NCI-H226 (cell line): ENCODE measurements at regions not wholly inside any gene's neighbourhood (a gene's known extent, or its start where the extent isn't known, plus 50 kb on each side); places are given as distances from the start of the nearest gene placed in this dataset.
A peak's percentile ranks its signal among the peaks of the same experiment; 100 is the strongest.
"Not testable (repeated sequence)": the region's sequence is repeated elsewhere in the genome, so short reads cannot be mapped to it uniquely, and the experiment has no call there.

Source experiments
- DNase-seq: peaks from one replicate; pipeline ENCODE4 v3.0.0-alpha.2; 2015

DNA sequence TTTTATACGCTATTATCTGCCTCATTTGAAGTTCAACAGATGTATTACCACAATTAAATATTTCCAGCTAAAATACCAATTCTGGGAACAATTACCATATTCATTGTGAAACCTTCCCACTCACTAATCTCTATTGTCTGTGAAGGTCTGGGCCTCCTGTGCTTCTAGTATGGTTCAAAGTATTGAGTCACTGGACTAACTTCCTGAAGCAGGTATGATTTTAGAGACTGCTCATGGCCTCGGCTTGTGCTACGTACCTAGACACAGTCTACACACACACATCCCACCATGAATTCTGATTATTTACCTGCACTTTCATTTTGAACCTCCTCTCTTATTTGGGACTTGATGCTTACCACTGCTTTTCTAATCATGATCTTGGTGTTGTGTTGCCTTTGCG, 180.7 kb upstream of the EPHA4 start:
- DNase-seq, result no peak

DNA sequence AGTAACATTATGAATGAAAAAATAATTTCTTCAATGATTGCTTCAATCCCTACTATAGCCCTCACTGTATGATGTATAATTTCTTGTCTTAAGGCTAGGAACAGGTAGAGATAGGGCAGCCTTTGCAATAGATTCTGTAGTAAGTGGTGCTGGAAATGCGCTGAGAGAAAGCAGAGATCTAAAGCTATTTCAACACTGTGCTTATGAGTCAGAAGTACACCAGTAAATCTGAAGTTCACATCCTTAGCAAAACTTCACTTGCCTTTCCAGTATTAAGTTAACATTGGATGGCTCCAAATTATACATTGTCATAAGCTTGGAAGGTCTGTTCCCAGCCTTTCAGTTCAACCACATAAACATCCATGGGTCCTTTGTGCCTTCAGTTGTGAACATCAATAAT, 178.2 kb upstream of the EPHA4 start:
- DNase-seq, result peak; percentile 9

- DNase-seq, result no peak
Measured at GRCh38 chr2:221747289-221747972, 175.3 kb upstream of the EPHA4 start.

- DNase-seq, result no peak
Measured at GRCh38 chr2:221741496-221742211, 169.6 kb upstream of the EPHA4 start.

DNA sequence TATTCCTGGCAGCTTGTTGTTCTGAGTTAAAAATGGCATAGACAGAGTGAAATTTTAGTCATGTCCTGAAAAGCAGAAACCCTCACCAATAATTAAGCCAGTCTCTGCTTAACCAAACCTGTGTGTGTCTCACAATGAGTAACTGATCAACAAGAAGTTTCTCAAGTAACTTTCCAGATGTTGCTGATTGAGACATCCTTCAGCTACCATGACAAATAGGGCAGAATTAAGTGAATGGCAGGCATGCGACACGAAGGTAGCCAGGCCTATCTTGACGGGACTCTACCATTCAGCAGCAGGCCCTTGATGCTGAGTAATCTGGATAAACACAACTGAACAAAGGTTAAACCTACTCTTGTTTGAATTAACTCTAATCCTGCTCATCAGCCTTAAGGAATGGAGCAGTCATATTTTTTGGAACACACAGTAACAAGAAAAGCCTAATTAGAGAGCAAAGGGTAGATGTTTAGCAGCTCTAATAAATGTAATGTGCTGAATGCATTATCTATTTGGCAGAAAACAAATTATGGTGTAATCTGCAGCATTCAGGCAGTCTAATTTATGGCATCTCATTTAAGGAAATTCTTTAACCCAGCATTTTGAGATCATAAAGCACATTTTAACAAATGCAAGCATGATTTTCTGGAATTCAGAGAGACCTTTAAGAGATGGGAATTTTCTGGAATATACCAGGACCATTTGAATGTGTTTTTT, 159.5 kb upstream of the EPHA4 start:
- DNase-seq, result no peak

DNA sequence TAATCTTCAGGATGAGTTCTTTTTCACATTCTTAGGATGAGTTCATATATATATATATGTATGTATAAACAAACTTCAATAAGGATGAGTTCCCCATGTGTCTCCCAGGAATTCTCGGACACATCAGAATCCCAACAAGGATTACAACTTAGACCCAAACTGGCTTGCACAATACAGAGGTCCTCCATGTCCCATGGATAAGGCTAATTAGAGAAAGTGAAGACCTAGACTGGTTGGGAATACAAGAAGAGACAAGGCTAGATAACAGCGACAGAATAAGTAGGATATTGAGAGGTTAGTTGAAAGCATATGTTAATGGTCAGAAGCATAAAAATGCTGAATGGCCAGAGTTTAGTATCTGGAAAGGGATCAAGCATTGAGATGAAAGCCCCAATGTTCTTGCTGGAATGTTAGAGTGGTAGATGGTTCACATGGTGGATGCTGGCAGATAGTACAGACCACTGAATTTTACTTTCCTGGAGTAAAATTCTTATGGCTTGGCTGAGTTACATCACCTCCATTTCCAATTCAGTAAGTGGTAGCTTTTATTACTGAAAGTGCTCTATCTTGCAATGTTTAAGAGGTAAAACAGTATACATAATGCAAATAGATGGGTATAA, 154.9 kb upstream of the EPHA4 start:
- no peak for DNase-seq

DNA sequence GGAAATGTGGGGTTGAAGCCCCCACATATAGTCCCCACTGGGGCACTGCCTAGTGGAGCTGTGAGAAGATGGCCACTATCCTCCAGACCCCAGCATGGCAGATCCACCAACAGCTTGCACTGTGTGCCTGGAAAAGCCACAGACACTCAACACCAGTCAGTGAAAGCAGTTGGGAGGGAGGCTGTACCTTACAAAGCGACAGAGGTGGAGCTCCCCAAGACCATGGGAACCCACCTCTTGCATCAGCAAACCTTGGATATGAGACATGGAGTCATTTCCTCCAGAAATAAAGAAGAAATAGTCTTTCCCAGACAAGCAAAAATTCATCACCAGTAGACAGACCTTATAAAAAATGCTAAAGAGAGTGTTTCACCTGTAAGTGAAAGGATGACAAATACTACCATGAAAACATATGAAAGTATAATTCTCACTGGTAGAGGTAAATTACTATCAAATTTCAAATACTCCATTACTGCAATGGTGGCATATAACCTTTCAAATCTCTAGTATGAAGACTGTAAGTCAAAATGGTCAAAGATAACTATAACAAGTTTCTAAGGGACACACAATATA, 152.6 kb upstream of the EPHA4 start:
- DNase-seq, result no peak

DNA sequence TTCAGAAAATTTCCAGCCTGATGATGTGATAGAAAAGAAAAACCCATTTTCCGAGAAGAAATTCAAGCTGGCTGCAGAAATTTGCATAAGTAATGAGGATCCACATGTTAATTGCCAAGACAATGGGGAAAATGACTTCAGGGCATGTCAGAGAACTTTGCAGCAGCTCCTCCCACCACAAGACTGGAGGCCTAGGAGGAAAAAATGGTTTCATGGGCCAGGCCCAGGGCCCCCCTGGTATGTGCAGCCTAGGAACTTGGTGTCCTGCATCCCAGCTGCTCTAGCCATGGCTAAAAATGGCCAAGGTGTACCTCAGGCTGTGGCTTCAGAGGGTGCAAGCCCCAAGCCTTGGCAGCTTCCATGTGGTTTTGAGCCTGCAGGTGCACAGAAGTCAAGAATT, 152.0 kb upstream of the EPHA4 start:
- not testable (repeated sequence) for DNase-seq

DNA sequence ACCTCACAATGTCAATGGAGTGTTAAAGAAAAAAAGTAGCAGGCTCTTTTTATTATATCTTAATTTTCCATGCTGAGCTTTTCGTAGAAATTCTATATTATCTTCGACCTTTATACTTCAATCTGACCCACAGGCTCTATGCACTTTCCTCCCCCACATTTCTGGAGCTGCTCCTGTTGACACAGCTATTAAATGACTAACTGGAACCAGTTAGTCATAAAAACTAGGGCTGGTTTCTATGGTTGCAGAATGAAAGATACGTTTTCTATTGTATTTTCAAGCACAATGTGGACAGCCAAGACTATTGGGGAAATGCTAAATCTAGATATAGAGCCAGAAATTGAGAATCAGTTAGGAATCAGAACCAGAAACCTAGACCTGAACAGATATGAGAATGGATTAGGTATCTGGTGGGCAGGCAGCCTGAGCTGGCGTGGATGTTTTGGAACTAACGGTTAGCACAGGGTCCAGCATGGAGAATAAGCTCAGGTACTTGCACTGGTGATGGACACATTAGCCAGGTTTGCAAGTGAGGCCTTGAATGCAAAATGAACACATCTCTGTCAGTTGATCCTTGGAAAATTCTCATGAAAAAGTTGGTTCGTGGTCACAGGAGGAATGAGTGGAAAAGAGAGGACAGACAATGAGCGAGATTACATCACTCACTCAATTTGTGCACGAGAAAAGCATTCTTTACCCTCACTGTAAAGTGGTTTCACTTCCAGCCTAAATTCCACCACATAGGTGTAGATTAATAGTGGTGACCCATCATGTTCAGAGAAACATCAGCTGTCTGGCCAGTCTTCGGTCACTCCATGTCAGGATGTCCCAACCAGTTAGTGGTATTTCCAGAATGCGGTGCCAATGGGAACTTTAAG, 144.6 kb upstream of the EPHA4 start:
- DNase-seq, result peak; percentile 58

DNA sequence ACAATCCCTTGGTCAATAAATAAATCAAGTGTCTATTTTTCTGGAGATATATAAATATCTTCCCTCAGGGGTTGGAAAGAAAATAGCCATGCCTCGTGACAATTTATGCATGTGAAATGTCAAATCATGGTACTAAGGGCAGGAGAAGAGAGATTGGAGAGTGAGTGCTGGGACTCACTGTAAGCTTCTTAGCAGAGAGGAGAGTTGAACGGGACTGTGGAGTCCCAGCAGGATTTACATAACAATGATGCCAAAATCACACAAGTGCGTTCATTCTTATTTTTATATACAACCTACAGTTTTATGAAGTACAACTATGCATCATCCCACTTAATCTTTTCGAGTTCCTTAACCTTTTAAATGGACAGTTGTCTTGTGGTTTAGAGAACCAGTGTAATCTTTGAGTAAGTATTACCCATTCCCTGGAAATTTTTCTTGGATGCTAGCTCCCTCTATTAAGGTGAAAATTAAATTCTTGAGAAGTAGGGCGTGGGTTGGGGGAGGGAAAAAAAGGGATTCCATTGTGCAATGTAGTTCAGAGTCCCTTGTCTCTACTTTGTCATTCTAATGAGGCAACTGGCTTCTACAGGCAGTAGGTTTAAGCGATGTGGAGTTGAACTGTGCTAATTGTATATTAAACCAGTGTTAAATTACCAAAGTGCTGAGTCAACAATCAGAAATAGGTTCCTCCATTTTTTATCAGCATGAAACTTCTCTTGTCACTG, 143.6 kb upstream of the EPHA4 start:
- DNase-seq, result no peak

DNA sequence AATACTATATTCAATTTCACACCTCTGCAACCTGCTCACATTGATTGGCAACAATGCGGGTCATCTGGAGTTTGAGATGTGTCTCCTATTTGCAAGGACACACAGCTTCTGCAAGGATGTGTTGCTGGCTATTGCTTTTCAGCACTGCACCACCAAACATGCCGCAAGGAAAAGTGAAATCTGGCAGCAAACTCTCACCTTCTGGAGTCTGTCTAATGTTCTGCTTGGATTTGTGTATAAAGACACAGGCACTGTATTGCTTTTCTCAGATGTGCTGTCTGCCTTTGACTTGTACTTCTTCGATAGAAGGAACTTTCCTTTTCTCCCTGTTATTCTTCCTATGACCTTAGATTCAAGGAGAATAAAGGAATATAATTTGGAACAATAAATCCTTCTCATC, 138.6 kb upstream of the EPHA4 start:
- no peak for DNase-seq

- DNase-seq, result no peak
Measured at GRCh38 chr2:221708902-221709301, 136.8 kb upstream of the EPHA4 start.

- no peak for DNase-seq
Measured at GRCh38 chr2:221705185-221705877, 133.2 kb upstream of the EPHA4 start.

- no peak for DNase-seq
Measured at GRCh38 chr2:221704442-221704841, 132.3 kb upstream of the EPHA4 start.

DNA sequence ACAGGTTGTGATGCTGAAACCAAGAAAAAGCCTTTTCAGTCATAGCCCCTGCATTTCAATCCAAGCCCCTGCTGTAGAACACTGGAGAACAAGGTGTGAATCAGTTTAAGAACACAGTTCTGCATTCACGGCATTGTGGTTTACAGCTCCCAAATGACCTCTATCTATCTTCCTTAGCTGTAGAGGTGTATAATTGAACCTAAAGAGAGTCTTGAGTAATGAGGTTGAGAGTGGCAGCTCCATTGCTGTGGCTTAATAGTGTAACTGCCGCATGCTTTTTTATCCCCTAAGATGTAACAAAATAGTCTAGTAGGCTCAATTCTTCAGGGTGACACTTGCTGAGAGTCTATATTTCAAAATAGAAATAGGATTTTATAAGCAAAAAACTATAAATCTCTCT, 121.3 kb upstream of the EPHA4 start:
- no peak for DNase-seq

GRCh38 chr2:221691571-221691970, 119.5 kb upstream of the EPHA4 start:
- DNase-seq, result no peak

- DNase-seq, result no peak
Measured at GRCh38 chr2:221689140-221689539, 117.0 kb upstream of the EPHA4 start.

GRCh38 chr2:221680548-221680947, 108.4 kb upstream of the EPHA4 start:
- no peak for DNase-seq

GRCh38 chr2:221677688-221678087, 105.6 kb upstream of the EPHA4 start:
- DNase-seq, result no peak

GRCh38 chr2:221676566-221677172, 104.6 kb upstream of the EPHA4 start:
- DNase-seq, result peak; percentile 22
